Head of caudate nucleus (tissue), 42 donors: ENCODE measurements at regions not wholly inside any gene's neighbourhood (a gene's known extent, or its start where the extent isn't known, plus 50 kb on each side); places are given as distances from the start of the nearest gene placed in this dataset.

ENCODE experiments used
- DNase-seq, 42 donors: peaks; one replicate each; pipeline versions ENCODE4 v3.0.0 to v3.0.0-alpha.2; 2020 to 2021; ENCODE audit warnings: mixed read lengths in 7 of 42
- intact Hi-C: fragments of 100-400 bp; cut with DNase I; formaldehyde crosslinking; loops from one replicate; pipeline ENCODE4 v1.15.0; 2022

GRCh38 chr20:56857950-56858349 lies 228.8 kb downstream of the TFAP2C start:
- DNase-seq, result no peak
- intact Hi-C loops, result no loop called here

DNA sequence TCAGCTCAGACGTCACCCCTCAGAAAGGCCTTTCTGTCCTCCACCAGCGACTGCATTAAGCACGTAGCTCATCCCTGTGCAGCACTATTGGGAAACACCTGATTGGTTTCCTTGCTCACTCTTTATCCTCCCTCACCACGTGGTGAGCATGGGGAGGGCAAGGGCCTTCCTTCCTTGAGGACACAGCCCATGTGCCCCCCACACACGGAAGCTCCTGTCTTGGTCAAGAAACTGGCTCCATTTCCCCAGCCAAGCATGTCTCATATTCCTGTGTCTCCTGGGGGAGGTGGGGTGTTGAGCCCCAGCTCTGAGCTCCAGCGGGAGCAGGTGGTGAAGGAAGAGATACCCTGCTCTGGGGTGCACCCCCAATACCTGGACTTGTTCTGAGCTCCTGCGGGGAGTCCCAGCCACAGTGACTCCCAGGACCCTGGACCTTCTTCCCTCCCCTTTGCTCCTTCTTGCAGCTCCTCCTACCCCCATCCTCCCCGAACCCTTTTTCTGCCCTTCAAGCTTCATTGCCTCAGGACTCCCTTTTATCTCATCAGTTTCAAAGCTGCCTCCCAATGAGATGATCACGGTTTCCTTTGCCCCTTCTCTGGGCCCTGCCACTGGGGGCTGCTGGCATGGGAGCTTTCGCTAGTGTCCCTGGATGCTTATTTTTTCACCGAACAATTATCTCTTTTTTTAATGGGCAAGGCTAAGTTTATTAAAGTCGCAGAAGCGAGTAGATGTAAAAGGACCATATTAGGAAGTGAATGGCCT lies 230.1 kb downstream of the TFAP2C start:
- no peak for DNase-seq
- intact Hi-C loops, result no loop called here

DNA sequence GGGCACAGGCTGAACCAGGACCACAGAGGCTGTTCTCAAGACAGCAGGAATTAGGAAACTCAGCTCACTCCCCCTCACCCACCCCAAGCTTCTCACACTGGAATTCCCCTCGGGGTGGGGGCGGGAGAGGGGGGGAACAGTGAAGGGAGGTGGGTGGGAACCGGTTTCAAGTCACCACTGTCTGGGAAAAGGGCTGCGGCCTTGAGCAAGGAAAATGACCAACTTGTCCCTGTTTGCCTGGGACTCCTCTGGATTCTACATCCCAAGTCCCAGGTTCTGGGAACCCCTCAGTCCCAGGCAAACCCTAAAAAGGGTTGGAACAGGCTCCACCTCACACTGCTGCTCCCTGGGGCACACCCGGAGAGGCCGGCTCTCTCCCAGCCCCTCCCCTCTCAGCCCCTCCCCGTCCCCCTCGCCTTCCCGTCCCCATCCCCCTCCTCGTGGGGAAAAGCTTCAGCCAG lies 230.7 kb downstream of the TFAP2C start:
- intact Hi-C loops, result no loop called here
- DNase-seq, result no peak

DNA sequence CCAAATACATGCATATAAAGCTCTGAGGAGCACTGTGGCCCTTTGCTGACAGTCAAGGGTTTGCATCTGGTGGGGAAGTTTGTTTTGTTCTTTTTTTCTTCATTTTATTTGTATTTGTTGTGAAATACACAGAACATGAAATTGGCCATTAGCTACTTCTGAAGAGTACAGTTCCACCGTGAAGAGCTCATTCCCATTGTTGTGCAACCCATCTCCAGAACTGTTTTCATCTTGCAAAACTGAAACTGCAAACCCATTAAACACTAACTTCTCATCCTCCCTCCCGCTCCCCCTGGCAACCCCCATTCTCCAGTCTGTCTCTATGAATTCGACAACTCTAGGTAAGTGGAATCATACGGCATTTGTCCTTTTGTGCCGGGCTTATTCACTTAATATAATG lies 231.3 kb downstream of the TFAP2C start:
- intact Hi-C loops, result no loop called here
- no peak for DNase-seq

GRCh38 chr20:56861590-56861989 lies 232.5 kb downstream of the TFAP2C start:
- intact Hi-C loops, result no loop called here
- DNase-seq, result no peak

GRCh38 chr20:56865055-56865454 lies 235.9 kb downstream of the TFAP2C start:
- DNase-seq, result peak in 3 of 42 donors; percentile 5 to 59 (median 13)
- intact Hi-C loops, result no loop called here

GRCh38 chr20:56867128-56867527 lies 238.0 kb downstream of the TFAP2C start:
- DNase-seq, result no peak
- intact Hi-C loops, result no loop called here

GRCh38 chr20:56868746-56869145 lies 239.6 kb downstream of the TFAP2C start:
- intact Hi-C loops, result no loop called here
- no peak for DNase-seq

- DNase-seq, result no peak
- intact Hi-C loops, result no loop called here
These were observed 241.2 kb downstream of the TFAP2C start for GRCh38 chr20:56870271-56870670.

DNA sequence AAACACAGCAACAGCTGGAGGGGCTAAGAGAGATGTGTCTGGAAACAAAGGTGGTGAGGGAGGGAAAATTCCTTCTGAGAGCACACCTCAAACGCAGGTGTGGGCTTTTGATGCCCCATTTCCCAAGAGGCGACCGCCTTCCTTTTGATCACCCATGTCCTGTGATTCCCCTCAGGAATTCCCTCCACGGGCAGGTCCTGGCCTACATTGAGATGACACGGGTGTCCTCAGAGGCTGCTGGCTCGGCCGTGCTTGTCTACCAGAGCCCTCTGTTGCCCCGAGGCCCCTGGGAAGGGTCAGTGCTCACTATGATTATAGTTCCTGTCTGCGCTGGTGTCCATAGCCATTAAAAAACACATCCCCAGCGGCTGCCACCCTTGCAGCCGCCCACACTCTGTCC lies 242.6 kb downstream of the TFAP2C start:
- DNase-seq, result no peak
- intact Hi-C loops, result no loop called here

GRCh38 chr20:56872620-56873458 lies 243.7 kb downstream of the TFAP2C start:
- DNase-seq, result no peak
- intact Hi-C loops, result no loop called here

GRCh38 chr20:56873836-56874235 lies 244.7 kb downstream of the TFAP2C start:
- no peak for DNase-seq

GRCh38 chr20:56875052-56875659 lies 246.1 kb downstream of the TFAP2C start:
- intact Hi-C loops, result no loop called here
- DNase-seq, result no peak

More at GRCh38 chr20:56873836-56874235, 244.7 kb downstream of the TFAP2C start:
- intact Hi-C loops, result no loop called here

DNA sequence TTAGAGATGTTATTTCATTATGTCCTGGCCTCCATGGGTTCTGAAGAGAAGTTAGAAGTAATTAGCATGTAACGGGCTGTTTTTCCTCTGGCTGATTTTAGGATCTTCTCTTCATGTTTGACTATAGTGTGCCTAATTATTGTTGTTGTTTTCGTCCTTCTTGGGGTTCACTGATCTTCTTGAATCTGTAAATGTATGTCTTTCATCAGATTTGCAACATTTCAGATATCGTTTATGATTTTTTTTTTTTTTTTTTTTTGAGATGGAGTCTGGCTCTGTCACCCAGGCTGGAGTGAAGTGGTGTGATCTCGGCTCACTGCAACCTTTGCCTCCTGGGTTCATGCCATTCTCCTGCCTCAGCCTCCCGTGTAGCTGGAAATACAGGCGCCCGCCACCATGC lies 246.7 kb downstream of the TFAP2C start:
- no peak for DNase-seq
- intact Hi-C loops, result no loop called here

- no peak for DNase-seq
- intact Hi-C loops, result no loop called here
These were observed 256.4 kb downstream of the TFAP2C start for GRCh38 chr20:56885521-56885920.

DNA sequence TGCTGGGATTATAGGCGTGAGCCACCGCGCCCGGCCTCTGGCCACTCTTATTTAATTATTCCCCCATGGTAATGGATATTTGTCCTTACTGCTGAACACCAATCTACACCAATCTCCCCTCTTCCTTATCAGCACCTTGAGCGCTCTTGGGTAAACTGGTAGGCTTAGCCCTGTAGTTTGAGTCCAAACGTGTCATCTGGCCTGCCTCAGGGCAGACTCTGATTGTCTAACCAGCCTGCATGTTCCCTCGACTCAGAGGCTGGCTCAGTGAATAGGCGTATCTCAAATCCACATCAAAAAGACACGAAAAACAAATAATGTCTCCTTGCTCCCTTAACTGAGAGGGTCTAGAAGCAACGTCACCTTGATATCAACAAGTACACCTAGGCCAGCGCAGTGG lies 260.9 kb downstream of the TFAP2C start:
- intact Hi-C loops, result no loop called here
- no peak for DNase-seq

GRCh38 chr20:56893226-56893917 lies 264.3 kb downstream of the TFAP2C start:
- DNase-seq, result no peak
- intact Hi-C loops, result no loop called here

- intact Hi-C loops, result no loop called here
- DNase-seq, result no peak
These were observed 267.3 kb downstream of the TFAP2C start for GRCh38 chr20:56896447-56896846.

GRCh38 chr20:56897318-56897957 lies 268.3 kb downstream of the TFAP2C start:
- intact Hi-C loops, result no loop called here
- DNase-seq, result no peak
